GM19463 (cell line): ENCODE measurements at regions not wholly inside any gene's neighbourhood (a gene's known extent, or its start where the extent isn't known, plus 50 kb on each side); places are given as distances from the start of the nearest gene placed in this dataset.

Experiments used
- ATAC-seq: cut with Tn5 transposase; IDR thresholded peaks from one replicate; pipeline ENCODE4 v1.9.1; 2021; ENCODE audit warnings: mild to moderate bottlenecking, moderate library complexity; ENCODE audit not compliant: unreplicated experiment

DNA sequence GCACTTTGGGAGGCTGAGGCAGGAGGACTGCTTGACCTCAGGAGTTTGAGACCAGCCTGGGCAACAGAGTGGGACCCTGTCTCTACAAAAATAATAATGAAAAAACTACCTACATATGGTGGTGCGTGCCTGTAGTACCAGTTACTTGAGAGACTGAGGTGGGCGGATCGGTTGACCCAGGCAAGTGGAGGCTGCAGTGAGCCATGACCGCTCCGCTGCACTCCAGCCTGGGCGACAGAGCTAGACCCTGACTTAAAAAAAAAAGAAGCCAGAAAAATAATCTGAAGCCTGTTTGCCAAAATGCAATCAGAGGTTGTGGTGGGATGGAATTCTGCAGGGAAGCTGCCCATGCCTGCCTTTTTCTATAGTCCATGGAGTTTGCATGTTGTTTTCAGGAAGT is 50.4 kb upstream of the GGTA1 start:
- no peak for ATAC-seq

- ATAC-seq: no peak
Measured at GRCh38 chr9:121550569-121551512, 51.2 kb upstream of the GGTA1 start.

- no peak for ATAC-seq
Measured at GRCh38 chr9:121551985-121552753, 52.5 kb upstream of the GGTA1 start.

DNA sequence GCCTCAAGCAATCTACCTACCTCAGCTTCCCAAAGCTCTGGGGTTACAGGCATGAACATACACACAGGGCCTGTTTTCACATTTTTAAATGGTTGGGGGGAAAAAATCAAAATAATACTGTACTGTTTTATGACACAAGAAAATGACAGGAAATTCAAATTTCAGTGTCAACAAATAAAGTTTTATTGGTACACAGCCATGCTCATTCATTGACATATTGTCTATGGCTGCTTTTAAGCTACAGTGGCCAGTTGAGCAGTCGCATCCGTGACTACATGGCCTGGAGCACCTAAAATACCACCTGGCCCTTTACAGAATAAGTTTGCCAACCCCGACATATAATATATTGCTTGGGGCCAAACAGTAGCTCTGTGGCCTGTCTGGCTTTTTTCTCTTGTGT is 56.4 kb upstream of the GGTA1 start:
- no peak for ATAC-seq

- no peak for ATAC-seq
Measured at GRCh38 chr9:121556580-121556979, 56.9 kb upstream of the GGTA1 start.

- ATAC-seq: peak; percentile 53
Measured at GRCh38 chr9:121557581-121558447, 58.2 kb upstream of the GGTA1 start.

DNA sequence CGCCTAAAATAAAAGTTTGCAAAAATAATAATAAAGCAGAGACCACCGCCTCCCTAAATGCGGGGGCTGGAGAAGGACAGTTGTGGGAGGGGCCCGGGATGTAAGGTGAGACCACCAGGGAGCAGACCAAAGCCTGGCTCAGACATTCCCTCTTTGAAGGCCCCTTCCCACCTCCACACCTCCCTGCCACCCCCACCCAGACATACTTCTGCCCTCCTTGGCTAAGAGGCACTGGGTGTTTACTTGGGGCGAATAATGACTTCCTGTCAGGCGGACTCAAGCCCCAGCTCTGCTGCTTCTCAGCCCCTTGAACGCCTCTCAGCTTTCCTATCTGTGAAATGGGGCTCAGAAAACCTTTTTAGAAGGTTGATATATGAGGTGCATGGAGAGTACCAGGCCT is 58.8 kb upstream of the GGTA1 start:
- no peak for ATAC-seq

- ATAC-seq: peak; percentile 58
Measured at GRCh38 chr9:121559183-121559582, 59.5 kb upstream of the GGTA1 start.

DNA sequence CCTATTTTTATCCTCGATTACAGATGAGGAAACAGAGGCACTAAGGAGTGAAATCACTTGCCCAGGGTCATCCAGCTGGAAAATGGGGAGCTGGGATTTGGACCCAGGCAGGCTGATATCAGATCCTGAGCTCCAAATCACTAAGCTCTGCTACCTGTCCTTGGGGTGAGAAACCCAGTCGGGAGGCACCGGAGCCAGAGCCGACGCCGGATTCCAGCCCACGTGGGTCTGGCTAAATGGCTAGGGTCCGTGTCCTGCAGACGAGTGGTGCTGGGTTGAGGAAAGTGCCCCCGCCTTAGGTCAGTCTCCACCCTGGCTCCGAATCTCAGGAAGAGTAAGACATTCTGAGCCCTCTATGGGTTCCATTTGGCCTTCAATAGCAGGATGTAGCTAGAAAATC is 61.3 kb upstream of the GGTA1 start:
- no peak for ATAC-seq

DNA sequence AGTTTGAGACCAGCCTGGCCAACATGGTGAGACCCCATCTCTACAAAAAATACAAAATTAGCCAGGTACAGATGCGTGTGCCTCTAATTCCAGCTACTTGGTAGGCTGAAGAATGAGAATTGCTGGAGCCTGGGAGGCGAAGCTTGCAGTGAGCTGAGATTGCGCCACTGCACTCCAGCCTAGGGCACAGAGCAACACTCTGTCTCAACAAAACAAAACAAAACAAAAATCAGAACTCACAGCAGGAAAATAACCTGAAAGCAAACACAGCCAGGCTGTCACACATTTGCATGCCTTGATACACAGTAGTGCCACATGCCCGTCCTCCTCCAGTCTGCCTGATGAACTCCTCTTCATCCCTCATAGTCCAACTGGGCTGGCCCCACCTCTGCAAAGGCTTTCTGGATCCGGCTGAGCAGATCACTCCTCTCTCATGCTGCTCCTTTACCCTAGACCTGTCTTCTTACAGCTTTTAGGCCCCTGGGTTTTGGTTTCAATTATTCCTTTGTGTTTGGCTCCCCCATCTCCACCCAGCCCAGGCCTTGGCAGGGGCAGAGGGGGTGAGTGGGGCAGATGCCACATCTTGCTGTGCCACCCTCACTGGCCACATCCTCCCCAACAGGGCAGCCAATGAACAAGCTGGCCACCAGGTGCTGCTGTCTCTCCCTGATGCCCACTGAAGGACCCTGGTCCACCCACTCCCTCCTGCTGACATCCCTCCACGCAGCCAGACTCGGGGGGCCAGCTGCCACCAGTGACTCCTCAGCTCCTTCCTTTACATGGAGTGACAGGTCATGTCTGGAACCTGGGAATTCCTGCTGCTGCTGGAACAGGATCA is 62.0 kb upstream of the GGTA1 start:
- ATAC-seq: no peak

GRCh38 chr9:121562301-121562700 is 62.7 kb upstream of the GGTA1 start:
- no peak for ATAC-seq

- no peak for ATAC-seq
Measured at GRCh38 chr9:121563425-121563824, 63.8 kb upstream of the GGTA1 start.

- no peak for ATAC-seq
Measured at GRCh38 chr9:121563881-121564460, 64.3 kb upstream of the GGTA1 start.

DNA sequence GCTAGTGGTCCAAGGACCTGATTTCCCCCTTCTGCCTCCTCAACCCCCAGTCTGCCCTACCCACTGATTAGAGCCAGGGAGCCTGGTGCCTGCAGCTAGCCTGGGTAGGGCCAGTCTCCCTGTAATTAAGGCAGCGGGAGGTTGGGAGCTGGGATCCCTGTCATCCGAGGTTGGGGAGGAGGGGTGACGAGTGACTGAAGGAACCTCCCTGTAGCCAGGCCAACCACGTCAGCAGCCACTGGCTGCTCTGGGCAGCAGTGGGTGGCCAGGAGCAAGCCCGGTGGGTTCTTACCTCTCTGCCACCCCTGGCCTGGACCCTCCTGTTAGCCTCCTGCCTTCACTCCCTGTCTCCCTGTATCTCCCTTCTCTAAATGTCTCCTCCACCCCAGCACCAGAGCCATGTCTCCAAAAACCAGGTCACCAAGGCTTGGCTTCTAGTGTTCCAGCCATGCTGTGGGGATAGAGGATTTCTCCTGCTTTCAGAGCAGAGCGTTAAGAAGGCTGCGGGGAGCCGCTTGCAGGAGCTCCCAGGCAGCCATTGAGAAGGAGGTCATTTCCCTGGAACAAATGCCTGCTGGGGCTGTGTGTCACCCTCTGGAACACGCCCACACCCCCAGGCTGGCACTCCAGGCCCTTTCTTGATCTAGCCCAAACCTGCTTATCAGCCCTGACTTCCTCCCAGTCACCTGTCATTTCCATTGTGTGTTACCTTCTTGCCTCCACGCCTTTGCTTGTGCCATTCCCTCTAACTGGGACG is 65.0 kb upstream of the GGTA1 start:
- no peak for ATAC-seq

DNA sequence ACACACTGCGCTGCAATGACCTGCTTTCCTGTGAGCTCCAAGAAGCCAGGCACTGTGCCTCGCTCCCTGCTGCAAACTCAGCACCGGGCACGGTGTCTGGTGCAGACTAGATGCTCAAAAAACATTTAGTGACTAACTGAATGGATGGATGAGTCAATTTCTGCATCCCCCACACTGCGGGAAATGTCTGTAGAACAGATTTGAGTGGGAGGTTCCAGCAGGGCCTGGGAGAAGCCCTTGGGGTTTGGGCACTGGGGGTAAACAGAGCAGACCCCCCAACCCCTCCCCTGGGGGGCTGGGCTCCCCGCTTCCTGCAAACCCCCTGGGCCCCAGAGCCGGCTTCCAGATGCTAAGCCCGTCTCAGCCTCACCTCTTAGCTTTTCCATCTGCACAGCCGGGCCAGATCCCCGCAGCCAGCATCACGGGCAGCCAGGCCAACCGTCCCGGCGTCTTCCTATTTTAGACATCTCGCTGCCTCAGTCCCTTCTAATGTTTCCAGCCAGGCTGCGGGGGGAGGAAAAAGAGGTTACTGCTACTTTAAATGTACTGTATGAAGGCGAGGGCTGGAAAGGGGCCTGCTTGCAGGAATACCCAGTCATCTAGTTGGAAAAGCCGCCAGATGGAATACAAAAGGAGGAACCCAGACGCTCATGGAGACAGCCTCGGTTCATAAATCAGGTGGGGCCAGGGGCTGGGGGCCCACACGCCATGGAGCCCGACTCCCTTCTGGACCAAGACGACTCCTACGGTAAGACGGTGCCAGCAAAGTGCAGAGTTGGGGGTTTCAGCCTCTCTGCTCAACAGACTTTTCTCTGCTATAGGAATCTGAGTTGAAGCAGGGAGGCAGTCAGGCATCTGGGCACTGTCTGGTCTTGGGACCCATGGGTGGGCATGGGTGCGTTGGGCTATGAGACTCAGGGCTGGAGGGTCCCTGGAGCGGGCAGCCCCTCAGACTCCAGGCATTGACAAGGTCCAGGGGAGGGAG is 67.1 kb upstream of the GGTA1 start:
- no peak for ATAC-seq

- no peak for ATAC-seq
Measured at GRCh38 chr9:121567500-121568342, 68.1 kb upstream of the GGTA1 start.
